ENCODE measurements at regions not wholly inside any gene's neighbourhood (a gene's known extent, or its start where the extent isn't known, plus 50 kb on each side); places are given as distances from the start of the nearest gene placed in this dataset.

- WGBS = no CpG with 5 or more reads among the region's 1 CpG
- Histone ChIP-seq H3K27ac (ENCODE audit: low read length, poor library complexity, severe bottlenecking) (no peak overlapping the region), H2BK120ac (ENCODE audit: low read depth, low read length) (no peak overlapping the region), H3K79me1 (replicated peaks; ENCODE audit: low read length, poor library complexity, severe bottlenecking) (no peaks in the 10 kb centered on the region), H3K4me2 (ENCODE audit: low read length, poor library complexity, severe bottlenecking) (no peak overlapping the region), H4K8ac (ENCODE audit: low read length) (no peak overlapping the region), H2BK15ac (ENCODE audit: low read depth, poor library complexity, severe bottlenecking) (no peak overlapping the region), H3K27me3 (ENCODE audit: control insufficient read depth in 1 of 2, insufficient read depth in 1 of 2, low read length in 2 of 2) (no peaks in the 10 kb centered on the region), H2AFZ (ENCODE audit: low read depth, low read length) (no peak overlapping the region), H3K9ac (ENCODE audit: low read length) (no peak overlapping the region), H4K91ac (ENCODE audit: low read length) (no peak overlapping the region), H2BK12ac (ENCODE audit: low read length in 2 of 2) (no peak overlapping the region), H3K4me3 (ENCODE audit: insufficient read depth in 1 of 2, low read depth in 1 of 2, low read length in 2 of 2) (no peak overlapping the region), H3K4me1 (ENCODE audit: control insufficient read depth, insufficient read depth, low read depth, low read length) (no peaks in the 10 kb centered on the region), H3K9me3 (ENCODE audit: control insufficient read depth, low read length) (peaks cover 29% of the 10 kb centered on the region), H3K36me3 (ENCODE audit: control insufficient read depth in 1 of 2, insufficient read depth in 2 of 2, low read depth in 1 of 2, low read length in 2 of 2) (no peaks in the 10 kb centered on the region), H2BK5ac (ENCODE audit: low read depth, low read length, poor library complexity, severe bottlenecking) (no peak overlapping the region), H2AK5ac (ENCODE audit: low read length, severe bottlenecking) (no peak overlapping the region), H3K4ac (ENCODE audit: low read depth in 1 of 2, low read length in 2 of 2) (no peak overlapping the region), H3K14ac (ENCODE audit: low read length in 2 of 2) (no peak overlapping the region), H3K23ac (ENCODE audit: low read length in 2 of 2) (no peak overlapping the region), H3K18ac (ENCODE audit: low read depth in 1 of 2, low read length in 2 of 2) (no peak overlapping the region)
- no peak for DNase-seq
Measured at GRCh38 chr1:164366014-164366413, 193.0 kb upstream of the PBX1 start.

DNA sequence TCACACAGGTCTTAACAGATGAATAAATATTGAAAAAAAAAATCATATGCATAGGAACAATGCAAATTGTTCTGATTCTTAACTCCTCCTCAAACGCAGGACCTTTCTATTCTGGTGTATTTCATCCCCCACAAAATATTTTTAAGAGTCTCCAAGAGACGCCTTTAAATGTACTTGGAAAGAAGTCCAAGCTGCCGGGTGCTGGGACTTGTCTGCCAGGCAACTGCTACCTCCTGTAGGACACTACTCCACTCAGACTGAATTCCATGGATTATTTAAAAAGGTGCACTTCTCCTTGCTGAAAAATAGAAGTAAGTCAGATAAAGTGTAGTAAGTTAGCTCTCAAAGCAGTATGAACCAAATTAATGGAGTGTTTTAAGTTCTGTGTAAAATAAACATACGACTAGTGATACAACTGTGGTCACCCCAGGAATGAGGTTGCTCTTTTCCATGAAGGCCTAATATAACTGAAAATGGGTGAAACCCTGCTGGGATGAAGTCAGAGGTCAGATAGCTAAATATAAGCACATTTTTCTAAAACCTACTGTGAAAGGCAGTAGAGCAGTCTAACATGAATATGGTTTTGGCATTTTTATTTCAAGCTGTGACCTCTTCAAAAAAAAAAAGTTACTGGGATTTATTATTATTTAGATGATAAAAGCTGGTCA lies 189.2 kb upstream of the PBX1 start:
- peaks cover 50% of the 10 kb centered on the region for H3K9me3 ChIP-seq (ENCODE audit: control insufficient read depth, low read length)
- no peak overlapping the region for H2BK15ac ChIP-seq (ENCODE audit: low read depth, poor library complexity, severe bottlenecking)
- H3K36me3 ChIP-seq (ENCODE audit: control insufficient read depth in 1 of 2, insufficient read depth in 2 of 2, low read depth in 1 of 2, low read length in 2 of 2) = no peaks in the 10 kb centered on the region
- no peak for DNase-seq
- H2AFZ ChIP-seq (ENCODE audit: low read depth, low read length) = no peak overlapping the region
- H3K9ac ChIP-seq (ENCODE audit: low read length) = no peak overlapping the region
- H2BK120ac ChIP-seq (ENCODE audit: low read depth, low read length) = no peak overlapping the region
- peaks cover 0 to under 1% of the 10 kb centered on the region in 2 experiments for H3K27me3 ChIP-seq (ENCODE audit: control insufficient read depth in 1 of 2, insufficient read depth in 1 of 2, low read length in 2 of 2)
- 77% methylated on average over 4 of the region's 4 CpGs for WGBS
- H3K27ac ChIP-seq (ENCODE audit: low read length, poor library complexity, severe bottlenecking) = no peak overlapping the region
- no peak overlapping the region for H2BK5ac ChIP-seq (ENCODE audit: low read depth, low read length, poor library complexity, severe bottlenecking)
- no peak overlapping the region for H4K91ac ChIP-seq (ENCODE audit: low read length)
- H3K4ac ChIP-seq (ENCODE audit: low read depth in 1 of 2, low read length in 2 of 2) = no peak overlapping the region
- H3K4me2 ChIP-seq (ENCODE audit: low read length, poor library complexity, severe bottlenecking) = no peak overlapping the region
- H4K8ac ChIP-seq (ENCODE audit: low read length) = no peak overlapping the region
- no peak overlapping the region for H3K14ac ChIP-seq (ENCODE audit: low read length in 2 of 2)
- H3K18ac ChIP-seq (ENCODE audit: low read depth in 1 of 2, low read length in 2 of 2) = no peak overlapping the region
- no peak overlapping the region for H2BK12ac ChIP-seq (ENCODE audit: low read length in 2 of 2)
- H3K79me1 ChIP-seq (replicated peaks; ENCODE audit: low read length, poor library complexity, severe bottlenecking) = no peaks in the 10 kb centered on the region
- H2AK5ac ChIP-seq (ENCODE audit: low read length, severe bottlenecking) = no peak overlapping the region
- H3K4me3 ChIP-seq (ENCODE audit: insufficient read depth in 1 of 2, low read depth in 1 of 2, low read length in 2 of 2) = no peak overlapping the region
- H3K23ac ChIP-seq (ENCODE audit: low read length in 2 of 2) = no peak overlapping the region
- no peaks in the 10 kb centered on the region for H3K4me1 ChIP-seq (ENCODE audit: control insufficient read depth, insufficient read depth, low read depth, low read length)

- H3K36me3 ChIP-seq (ENCODE audit: control insufficient read depth in 1 of 2, insufficient read depth in 2 of 2, low read depth in 1 of 2, low read length in 2 of 2) = no peaks in the 10 kb centered on the region
- no peak for DNase-seq
- H3K27me3 ChIP-seq (ENCODE audit: control insufficient read depth in 1 of 2, insufficient read depth in 1 of 2, low read length in 2 of 2) = peaks cover 0 to 5% of the 10 kb centered on the region in 2 experiments
- H3K14ac ChIP-seq (ENCODE audit: low read length in 2 of 2) = no peak overlapping the region
- H2BK5ac ChIP-seq (ENCODE audit: low read depth, low read length, poor library complexity, severe bottlenecking) = no peak overlapping the region
- no peaks in the 10 kb centered on the region for H3K79me1 ChIP-seq (replicated peaks; ENCODE audit: low read length, poor library complexity, severe bottlenecking)
- no peak overlapping the region for H2BK120ac ChIP-seq (ENCODE audit: low read depth, low read length)
- H3K18ac ChIP-seq (ENCODE audit: low read depth in 1 of 2, low read length in 2 of 2) = no peak overlapping the region
- no peak overlapping the region for H3K27ac ChIP-seq (ENCODE audit: low read length, poor library complexity, severe bottlenecking)
- no peak overlapping the region for H2AFZ ChIP-seq (ENCODE audit: low read depth, low read length)
- H4K91ac ChIP-seq (ENCODE audit: low read length) = no peak overlapping the region
- no peak overlapping the region for H3K4ac ChIP-seq (ENCODE audit: low read depth in 1 of 2, low read length in 2 of 2)
- no peak overlapping the region for H3K9ac ChIP-seq (ENCODE audit: low read length)
- no peaks in the 10 kb centered on the region for H3K9me3 ChIP-seq (ENCODE audit: control insufficient read depth, low read length)
- H4K8ac ChIP-seq (ENCODE audit: low read length) = no peak overlapping the region
- no peak overlapping the region for H2BK12ac ChIP-seq (ENCODE audit: low read length in 2 of 2)
- no peak overlapping the region for H2AK5ac ChIP-seq (ENCODE audit: low read length, severe bottlenecking)
- no peak overlapping the region for H2BK15ac ChIP-seq (ENCODE audit: low read depth, poor library complexity, severe bottlenecking)
- H3K4me3 ChIP-seq (ENCODE audit: insufficient read depth in 1 of 2, low read depth in 1 of 2, low read length in 2 of 2) = no peak overlapping the region
- no peak overlapping the region for H3K23ac ChIP-seq (ENCODE audit: low read length in 2 of 2)
- no peaks in the 10 kb centered on the region for H3K4me1 ChIP-seq (ENCODE audit: control insufficient read depth, insufficient read depth, low read depth, low read length)
- no peak overlapping the region for H3K4me2 ChIP-seq (ENCODE audit: low read length, poor library complexity, severe bottlenecking)
- WGBS = 63% methylated on average over 3 of the region's 4 CpGs
Measured at GRCh38 chr1:164380893-164381292, 178.1 kb upstream of the PBX1 start.

DNA sequence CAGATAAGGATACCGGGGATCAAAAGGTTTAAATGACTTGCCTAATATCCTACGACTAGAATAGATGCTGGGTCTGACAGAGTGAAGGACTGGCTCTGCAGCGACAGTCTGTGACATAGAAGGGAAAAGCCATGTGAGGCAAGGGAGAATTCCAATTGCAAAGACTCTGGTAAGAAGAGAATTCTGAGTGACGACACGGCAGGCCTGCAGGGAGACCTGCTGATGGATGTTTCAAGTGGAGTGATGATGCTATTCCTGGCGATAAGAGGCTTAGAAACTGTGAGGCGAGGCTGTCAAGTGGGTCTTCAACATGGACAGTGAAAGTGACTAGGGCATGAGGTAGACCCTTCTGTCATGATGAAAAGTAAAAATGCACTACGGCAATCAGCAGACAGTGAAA lies 176.6 kb upstream of the PBX1 start:
- DNase-seq = no peak
- no peak overlapping the region for H4K8ac ChIP-seq (ENCODE audit: low read length)
- H3K14ac ChIP-seq (ENCODE audit: low read length in 2 of 2) = no peak overlapping the region
- H3K27me3 ChIP-seq (ENCODE audit: control insufficient read depth in 1 of 2, insufficient read depth in 1 of 2, low read length in 2 of 2) = peaks cover 0 to 5% of the 10 kb centered on the region in 2 experiments
- no peak overlapping the region for H3K4ac ChIP-seq (ENCODE audit: low read depth in 1 of 2, low read length in 2 of 2)
- no peak overlapping the region for H3K4me2 ChIP-seq (ENCODE audit: low read length, poor library complexity, severe bottlenecking)
- H4K91ac ChIP-seq (ENCODE audit: low read length) = no peak overlapping the region
- H2AK5ac ChIP-seq (ENCODE audit: low read length, severe bottlenecking) = no peak overlapping the region
- H3K79me1 ChIP-seq (replicated peaks; ENCODE audit: low read length, poor library complexity, severe bottlenecking) = no peaks in the 10 kb centered on the region
- WGBS = 90% methylated on average over 8 of the region's 8 CpGs
- no peaks in the 10 kb centered on the region for H3K36me3 ChIP-seq (ENCODE audit: control insufficient read depth in 1 of 2, insufficient read depth in 2 of 2, low read depth in 1 of 2, low read length in 2 of 2)
- no peak overlapping the region for H2AFZ ChIP-seq (ENCODE audit: low read depth, low read length)
- no peaks in the 10 kb centered on the region for H3K4me1 ChIP-seq (ENCODE audit: control insufficient read depth, insufficient read depth, low read depth, low read length)
- H3K23ac ChIP-seq (ENCODE audit: low read length in 2 of 2) = no peak overlapping the region
- H3K4me3 ChIP-seq (ENCODE audit: insufficient read depth in 1 of 2, low read depth in 1 of 2, low read length in 2 of 2) = no peak overlapping the region
- H3K9ac ChIP-seq (ENCODE audit: low read length) = no peak overlapping the region
- H3K9me3 ChIP-seq (ENCODE audit: control insufficient read depth, low read length) = no peaks in the 10 kb centered on the region
- no peak overlapping the region for H3K27ac ChIP-seq (ENCODE audit: low read length, poor library complexity, severe bottlenecking)
- no peak overlapping the region for H2BK15ac ChIP-seq (ENCODE audit: low read depth, poor library complexity, severe bottlenecking)
- H2BK5ac ChIP-seq (ENCODE audit: low read depth, low read length, poor library complexity, severe bottlenecking) = no peak overlapping the region
- H3K18ac ChIP-seq (ENCODE audit: low read depth in 1 of 2, low read length in 2 of 2) = no peak overlapping the region
- no peak overlapping the region for H2BK120ac ChIP-seq (ENCODE audit: low read depth, low read length)
- H2BK12ac ChIP-seq (ENCODE audit: low read length in 2 of 2) = no peak overlapping the region

All from mesenchymal stem cell (in vitro differentiated cells and primary cell).